ENCODE measurements at regions not wholly inside any gene's neighbourhood (a gene's known extent, or its start where the extent isn't known, plus 50 kb on each side); places are given as distances from the start of the nearest gene placed in this dataset.
A peak's percentile ranks its signal among the peaks of the same experiment; 100 is the strongest.

DNA sequence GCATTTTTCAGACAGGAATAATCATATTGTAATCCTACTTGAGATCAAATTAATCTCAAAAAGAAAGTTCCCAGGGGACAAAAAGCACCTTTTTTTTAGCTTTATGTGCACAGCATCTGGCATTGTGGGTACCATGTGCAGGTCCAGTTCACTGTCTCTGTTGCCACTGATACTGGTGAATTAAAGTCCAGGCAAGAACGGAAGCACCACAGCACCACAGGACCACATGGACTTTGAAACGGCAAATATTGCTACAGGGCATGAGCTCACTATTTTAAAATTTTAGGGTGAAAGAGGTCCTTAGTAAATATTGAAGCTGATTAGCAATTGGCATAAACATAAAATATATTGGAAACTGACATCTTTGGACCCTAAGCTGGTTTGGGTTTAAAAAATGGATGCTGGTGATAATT lies 709.0 kb downstream of the EPM2A start (continued):
- TF ChIP-seq SP4 (CRISPR knock-in tag; IDR thresholded peaks at IDR 0.05): no peak
- TF ChIP-seq, protein P1, sequence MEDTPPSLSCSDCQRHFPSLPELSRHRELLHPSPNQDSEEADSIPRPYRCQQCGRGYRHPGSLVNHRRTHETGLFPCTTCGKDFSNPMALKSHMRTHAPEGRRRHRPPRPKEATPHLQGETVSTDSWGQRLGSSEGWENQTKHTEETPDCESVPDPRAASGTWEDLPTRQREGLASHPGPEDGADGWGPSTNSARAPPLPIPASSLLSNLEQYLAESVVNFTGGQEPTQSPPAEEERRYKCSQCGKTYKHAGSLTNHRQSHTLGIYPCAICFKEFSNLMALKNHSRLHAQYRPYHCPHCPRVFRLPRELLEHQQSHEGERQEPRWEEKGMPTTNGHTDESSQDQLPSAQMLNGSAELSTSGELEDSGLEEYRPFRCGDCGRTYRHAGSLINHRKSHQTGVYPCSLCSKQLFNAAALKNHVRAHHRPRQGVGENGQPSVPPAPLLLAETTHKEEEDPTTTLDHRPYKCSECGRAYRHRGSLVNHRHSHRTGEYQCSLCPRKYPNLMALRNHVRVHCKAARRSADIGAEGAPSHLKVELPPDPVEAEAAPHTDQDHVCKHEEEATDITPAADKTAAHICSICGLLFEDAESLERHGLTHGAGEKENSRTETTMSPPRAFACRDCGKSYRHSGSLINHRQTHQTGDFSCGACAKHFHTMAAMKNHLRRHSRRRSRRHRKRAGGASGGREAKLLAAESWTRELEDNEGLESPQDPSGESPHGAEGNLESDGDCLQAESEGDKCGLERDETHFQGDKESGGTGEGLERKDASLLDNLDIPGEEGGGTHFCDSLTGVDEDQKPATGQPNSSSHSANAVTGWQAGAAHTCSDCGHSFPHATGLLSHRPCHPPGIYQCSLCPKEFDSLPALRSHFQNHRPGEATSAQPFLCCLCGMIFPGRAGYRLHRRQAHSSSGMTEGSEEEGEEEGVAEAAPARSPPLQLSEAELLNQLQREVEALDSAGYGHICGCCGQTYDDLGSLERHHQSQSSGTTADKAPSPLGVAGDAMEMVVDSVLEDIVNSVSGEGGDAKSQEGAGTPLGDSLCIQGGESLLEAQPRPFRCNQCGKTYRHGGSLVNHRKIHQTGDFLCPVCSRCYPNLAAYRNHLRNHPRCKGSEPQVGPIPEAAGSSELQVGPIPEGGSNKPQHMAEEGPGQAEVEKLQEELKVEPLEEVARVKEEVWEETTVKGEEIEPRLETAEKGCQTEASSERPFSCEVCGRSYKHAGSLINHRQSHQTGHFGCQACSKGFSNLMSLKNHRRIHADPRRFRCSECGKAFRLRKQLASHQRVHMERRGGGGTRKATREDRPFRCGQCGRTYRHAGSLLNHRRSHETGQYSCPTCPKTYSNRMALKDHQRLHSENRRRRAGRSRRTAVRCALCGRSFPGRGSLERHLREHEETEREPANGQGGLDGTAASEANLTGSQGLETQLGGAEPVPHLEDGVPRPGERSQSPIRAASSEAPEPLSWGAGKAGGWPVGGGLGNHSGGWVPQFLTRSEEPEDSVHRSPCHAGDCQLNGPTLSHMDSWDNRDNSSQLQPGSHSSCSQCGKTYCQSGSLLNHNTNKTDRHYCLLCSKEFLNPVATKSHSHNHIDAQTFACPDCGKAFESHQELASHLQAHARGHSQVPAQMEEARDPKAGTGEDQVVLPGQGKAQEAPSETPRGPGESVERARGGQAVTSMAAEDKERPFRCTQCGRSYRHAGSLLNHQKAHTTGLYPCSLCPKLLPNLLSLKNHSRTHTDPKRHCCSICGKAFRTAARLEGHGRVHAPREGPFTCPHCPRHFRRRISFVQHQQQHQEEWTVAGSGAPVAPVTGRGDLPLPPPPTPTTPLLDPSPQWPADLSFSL (CRISPR knock-in tag; IDR thresholded peaks at IDR 0.05): no peak; the same call in 1 of the 2 replicates
- no peak for TF ChIP-seq ZNF720 (CRISPR knock-in tag; IDR thresholded peaks at IDR 0.05)
- TF ChIP-seq, protein P2, sequence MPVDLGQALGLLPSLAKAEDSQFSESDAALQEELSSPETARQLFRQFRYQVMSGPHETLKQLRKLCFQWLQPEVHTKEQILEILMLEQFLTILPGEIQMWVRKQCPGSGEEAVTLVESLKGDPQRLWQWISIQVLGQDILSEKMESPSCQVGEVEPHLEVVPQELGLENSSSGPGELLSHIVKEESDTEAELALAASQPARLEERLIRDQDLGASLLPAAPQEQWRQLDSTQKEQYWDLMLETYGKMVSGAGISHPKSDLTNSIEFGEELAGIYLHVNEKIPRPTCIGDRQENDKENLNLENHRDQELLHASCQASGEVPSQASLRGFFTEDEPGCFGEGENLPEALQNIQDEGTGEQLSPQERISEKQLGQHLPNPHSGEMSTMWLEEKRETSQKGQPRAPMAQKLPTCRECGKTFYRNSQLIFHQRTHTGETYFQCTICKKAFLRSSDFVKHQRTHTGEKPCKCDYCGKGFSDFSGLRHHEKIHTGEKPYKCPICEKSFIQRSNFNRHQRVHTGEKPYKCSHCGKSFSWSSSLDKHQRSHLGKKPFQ (CRISPR knock-in tag; IDR thresholded peaks at IDR 0.05; ENCODE audit: insufficient replicate concordance): no peak
- TF ChIP-seq ZNF382 (CRISPR knock-in tag; IDR thresholded peaks at IDR 0.05; ENCODE audit: borderline replicate concordance): no peak
- TF ChIP-seq, protein P3, sequence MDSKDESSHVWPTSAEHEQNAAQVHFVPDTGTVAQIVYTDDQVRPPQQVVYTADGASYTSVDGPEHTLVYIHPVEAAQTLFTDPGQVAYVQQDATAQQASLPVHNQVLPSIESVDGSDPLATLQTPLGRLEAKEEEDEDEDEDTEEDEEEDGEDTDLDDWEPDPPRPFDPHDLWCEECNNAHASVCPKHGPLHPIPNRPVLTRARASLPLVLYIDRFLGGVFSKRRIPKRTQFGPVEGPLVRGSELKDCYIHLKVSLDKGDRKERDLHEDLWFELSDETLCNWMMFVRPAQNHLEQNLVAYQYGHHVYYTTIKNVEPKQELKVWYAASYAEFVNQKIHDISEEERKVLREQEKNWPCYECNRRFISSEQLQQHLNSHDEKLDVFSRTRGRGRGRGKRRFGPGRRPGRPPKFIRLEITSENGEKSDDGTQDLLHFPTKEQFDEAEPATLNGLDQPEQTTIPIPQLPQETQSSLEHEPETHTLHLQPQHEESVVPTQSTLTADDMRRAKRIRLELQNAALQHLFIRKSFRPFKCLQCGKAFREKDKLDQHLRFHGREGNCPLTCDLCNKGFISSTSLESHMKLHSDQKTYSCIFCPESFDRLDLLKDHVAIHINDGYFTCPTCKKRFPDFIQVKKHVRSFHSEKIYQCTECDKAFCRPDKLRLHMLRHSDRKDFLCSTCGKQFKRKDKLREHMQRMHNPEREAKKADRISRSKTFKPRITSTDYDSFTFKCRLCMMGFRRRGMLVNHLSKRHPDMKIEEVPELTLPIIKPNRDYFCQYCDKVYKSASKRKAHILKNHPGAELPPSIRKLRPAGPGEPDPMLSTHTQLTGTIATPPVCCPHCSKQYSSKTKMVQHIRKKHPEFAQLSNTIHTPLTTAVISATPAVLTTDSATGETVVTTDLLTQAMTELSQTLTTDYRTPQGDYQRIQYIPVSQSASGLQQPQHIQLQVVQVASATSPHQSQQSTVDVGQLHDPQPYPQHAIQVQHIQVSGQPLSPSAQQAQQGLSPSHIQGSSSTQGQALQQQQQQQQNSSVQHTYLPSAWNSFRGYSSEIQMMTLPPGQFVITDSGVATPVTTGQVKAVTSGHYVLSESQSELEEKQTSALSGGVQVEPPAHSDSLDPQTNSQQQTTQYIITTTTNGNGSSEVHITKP (CRISPR knock-in tag; IDR thresholded peaks at IDR 0.05; ENCODE audit: low read depth): 0 out of 2 replicates have a peak, but pooled peaks have one; percentile 32
- TF ChIP-seq, protein P4, sequence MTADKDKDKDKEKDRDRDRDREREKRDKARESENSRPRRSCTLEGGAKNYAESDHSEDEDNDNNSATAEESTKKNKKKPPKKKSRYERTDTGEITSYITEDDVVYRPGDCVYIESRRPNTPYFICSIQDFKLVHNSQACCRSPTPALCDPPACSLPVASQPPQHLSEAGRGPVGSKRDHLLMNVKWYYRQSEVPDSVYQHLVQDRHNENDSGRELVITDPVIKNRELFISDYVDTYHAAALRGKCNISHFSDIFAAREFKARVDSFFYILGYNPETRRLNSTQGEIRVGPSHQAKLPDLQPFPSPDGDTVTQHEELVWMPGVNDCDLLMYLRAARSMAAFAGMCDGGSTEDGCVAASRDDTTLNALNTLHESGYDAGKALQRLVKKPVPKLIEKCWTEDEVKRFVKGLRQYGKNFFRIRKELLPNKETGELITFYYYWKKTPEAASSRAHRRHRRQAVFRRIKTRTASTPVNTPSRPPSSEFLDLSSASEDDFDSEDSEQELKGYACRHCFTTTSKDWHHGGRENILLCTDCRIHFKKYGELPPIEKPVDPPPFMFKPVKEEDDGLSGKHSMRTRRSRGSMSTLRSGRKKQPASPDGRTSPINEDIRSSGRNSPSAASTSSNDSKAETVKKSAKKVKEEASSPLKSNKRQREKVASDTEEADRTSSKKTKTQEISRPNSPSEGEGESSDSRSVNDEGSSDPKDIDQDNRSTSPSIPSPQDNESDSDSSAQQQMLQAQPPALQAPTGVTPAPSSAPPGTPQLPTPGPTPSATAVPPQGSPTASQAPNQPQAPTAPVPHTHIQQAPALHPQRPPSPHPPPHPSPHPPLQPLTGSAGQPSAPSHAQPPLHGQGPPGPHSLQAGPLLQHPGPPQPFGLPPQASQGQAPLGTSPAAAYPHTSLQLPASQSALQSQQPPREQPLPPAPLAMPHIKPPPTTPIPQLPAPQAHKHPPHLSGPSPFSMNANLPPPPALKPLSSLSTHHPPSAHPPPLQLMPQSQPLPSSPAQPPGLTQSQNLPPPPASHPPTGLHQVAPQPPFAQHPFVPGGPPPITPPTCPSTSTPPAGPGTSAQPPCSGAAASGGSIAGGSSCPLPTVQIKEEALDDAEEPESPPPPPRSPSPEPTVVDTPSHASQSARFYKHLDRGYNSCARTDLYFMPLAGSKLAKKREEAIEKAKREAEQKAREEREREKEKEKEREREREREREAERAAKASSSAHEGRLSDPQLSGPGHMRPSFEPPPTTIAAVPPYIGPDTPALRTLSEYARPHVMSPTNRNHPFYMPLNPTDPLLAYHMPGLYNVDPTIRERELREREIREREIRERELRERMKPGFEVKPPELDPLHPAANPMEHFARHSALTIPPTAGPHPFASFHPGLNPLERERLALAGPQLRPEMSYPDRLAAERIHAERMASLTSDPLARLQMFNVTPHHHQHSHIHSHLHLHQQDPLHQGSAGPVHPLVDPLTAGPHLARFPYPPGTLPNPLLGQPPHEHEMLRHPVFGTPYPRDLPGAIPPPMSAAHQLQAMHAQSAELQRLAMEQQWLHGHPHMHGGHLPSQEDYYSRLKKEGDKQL (CRISPR knock-in tag; IDR thresholded peaks at IDR 0.05; ENCODE audit: low read depth): peak; percentile 80
- TF ChIP-seq, protein P5, sequence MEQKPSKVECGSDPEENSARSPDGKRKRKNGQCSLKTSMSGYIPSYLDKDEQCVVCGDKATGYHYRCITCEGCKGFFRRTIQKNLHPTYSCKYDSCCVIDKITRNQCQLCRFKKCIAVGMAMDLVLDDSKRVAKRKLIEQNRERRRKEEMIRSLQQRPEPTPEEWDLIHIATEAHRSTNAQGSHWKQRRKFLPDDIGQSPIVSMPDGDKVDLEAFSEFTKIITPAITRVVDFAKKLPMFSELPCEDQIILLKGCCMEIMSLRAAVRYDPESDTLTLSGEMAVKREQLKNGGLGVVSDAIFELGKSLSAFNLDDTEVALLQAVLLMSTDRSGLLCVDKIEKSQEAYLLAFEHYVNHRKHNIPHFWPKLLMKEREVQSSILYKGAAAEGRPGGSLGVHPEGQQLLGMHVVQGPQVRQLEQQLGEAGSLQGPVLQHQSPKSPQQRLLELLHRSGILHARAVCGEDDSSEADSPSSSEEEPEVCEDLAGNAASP (CRISPR knock-in tag; IDR thresholded peaks at IDR 0.05; ENCODE audit: borderline replicate concordance): peak; percentile 79; the same call in 1 of the 2 replicates
- TF ChIP-seq ISX (CRISPR knock-in tag; conservative IDR thresholded peaks at IDR 0.05): no peak
- no peak for TF ChIP-seq AHR (CRISPR knock-in tag; IDR thresholded peaks at IDR 0.05)

All from HepG2 (cell line).